ENCODE measurements at regions not wholly inside any gene's neighbourhood (a gene's known extent, or its start where the extent isn't known, plus 50 kb on each side); places are given as distances from the start of the nearest gene placed in this dataset.
"Not testable (repeated sequence)": the region's sequence is repeated elsewhere in the genome, so short reads cannot be mapped to it uniquely, and the experiment has no call there.

DNA sequence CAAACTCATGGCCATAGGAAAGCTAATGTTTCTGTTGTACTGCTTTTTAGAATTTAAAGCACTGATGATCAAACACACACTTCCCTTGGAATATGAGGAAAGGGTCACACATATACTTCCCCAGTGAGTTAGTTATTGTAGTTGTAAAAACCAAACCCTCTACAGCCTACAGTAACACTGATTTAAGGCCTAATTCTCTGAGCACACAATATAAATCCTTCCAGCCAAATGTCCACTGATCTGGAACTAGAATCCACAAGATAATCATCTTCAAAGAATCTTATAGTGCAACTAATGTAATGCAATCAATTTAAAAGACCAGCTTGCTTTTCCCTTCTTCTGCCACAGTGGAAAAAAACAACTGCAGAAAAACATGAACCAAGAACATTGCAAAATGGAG, 219.3 kb downstream of the CAAP1 start:
- Histone ChIP-seq H3K27me3 (ENCODE audit: low read depth) (no peaks in the 10 kb centered on the region), H3K4me3 (no peak overlapping the region), H3K9me3 (no peaks in the 10 kb centered on the region; the same call in 1 of the 2 replicates), H3K4me1 (peaks cover 24% of the 10 kb centered on the region), H3K36me3 (replicated peaks) (no peaks in the 10 kb centered on the region)
- DNase-seq (ENCODE audit: low spot score in 2 of 2) = no peak
- in situ Hi-C loops (cut with MboI; ENCODE audit: low sequenced_read_pairs) = no loop called here

GRCh38 chr9:26669701-26670670, 222.6 kb downstream of the CAAP1 start:
- no peaks in the 10 kb centered on the region for H3K27me3 ChIP-seq (ENCODE audit: low read depth)
- DNase-seq (ENCODE audit: low spot score in 2 of 2) = peak; percentile 37 to 96
- peaks cover 20% of the 10 kb centered on the region for H3K4me1 ChIP-seq
- in situ Hi-C loops (cut with MboI; ENCODE audit: low sequenced_read_pairs) = no loop called here
- no peaks in the 10 kb centered on the region for H3K9me3 ChIP-seq
- H3K4me3 ChIP-seq = no peak overlapping the region
- no peaks in the 10 kb centered on the region for H3K36me3 ChIP-seq (replicated peaks)

- no peaks in the 10 kb centered on the region for H3K36me3 ChIP-seq (replicated peaks)
- in situ Hi-C loops (cut with MboI; ENCODE audit: low sequenced_read_pairs) = no loop called here
Observed at GRCh38 chr9:26667882-26668281, 224.7 kb downstream of the CAAP1 start.

GRCh38 chr9:26665666-26666065, 226.9 kb downstream of the CAAP1 start:
- no peaks in the 10 kb centered on the region for H3K9me3 ChIP-seq

More at GRCh38 chr9:26667882-26668281, 224.7 kb downstream of the CAAP1 start:
- Histone ChIP-seq H3K4me3 (no peak overlapping the region), H3K27me3 (ENCODE audit: low read depth) (no peaks in the 10 kb centered on the region), H3K4me1 (peaks cover 20% of the 10 kb centered on the region), H3K9me3 (no peaks in the 10 kb centered on the region)
- DNase-seq (ENCODE audit: low spot score in 2 of 2) = no peak

DNA sequence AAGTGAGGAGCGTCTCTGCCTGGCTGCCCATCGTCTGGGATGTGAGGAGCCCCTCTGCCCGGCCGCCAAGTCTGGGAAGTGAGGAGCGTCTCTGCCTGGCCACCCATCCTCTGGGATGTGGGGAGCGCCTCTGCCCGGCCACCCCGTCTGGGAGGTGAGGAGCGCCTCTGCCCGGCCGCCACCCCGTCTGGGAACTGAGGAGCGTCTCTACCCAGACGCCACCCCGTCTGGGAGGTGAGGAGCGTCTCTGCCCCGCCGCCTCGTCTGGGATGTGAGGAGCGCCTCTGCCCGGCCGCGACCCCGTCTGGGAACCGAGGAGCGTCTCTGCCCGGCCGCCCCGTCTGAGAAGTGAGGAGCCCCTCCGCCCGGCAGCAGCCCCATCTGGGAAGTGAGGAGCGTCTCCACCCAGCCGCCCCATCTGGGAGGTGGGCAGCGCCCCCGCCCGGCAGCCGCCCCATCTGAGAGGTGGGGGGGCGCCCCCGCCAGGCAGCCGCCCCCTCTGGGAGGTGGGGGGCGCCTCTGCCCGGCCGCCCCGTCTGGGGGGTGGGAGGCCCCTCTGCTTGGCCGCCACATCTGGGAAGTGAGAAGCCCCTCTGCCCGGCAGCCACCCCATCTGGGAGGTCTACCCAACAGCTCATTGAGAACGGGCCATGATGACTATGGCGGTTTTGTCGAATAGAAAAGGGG, 228.4 kb downstream of the CAAP1 start:
- H3K27me3 ChIP-seq (ENCODE audit: low read depth); H3K9me3 ChIP-seq; H3K4me3 ChIP-seq; in situ Hi-C loops (cut with MboI; ENCODE audit: low sequenced_read_pairs); H3K4me1 ChIP-seq; H3K36me3 ChIP-seq (replicated peaks); DNase-seq (ENCODE audit: low spot score in 2 of 2): not testable (repeated sequence)

More at GRCh38 chr9:26665666-26666065, 226.9 kb downstream of the CAAP1 start:
- no peaks in the 10 kb centered on the region for H3K27me3 ChIP-seq (ENCODE audit: low read depth)
- DNase-seq (ENCODE audit: low spot score in 2 of 2) = no peak
- no peak overlapping the region for H3K4me3 ChIP-seq
- H3K4me1 ChIP-seq = peaks cover 17% of the 10 kb centered on the region
- in situ Hi-C loops (cut with MboI; ENCODE audit: low sequenced_read_pairs) = no loop called here
- H3K36me3 ChIP-seq (replicated peaks) = no peaks in the 10 kb centered on the region

GRCh38 chr9:26662476-26662875, 230.1 kb downstream of the CAAP1 start:
- Histone ChIP-seq H3K4me1 (no peaks in the 10 kb centered on the region), H3K36me3 (replicated peaks) (no peaks in the 10 kb centered on the region), H3K9me3 (no peaks in the 10 kb centered on the region), H3K27me3 (ENCODE audit: low read depth) (no peaks in the 10 kb centered on the region), H3K4me3 (no peak overlapping the region)
- in situ Hi-C loops (cut with MboI; ENCODE audit: low sequenced_read_pairs) = no loop called here
- DNase-seq (ENCODE audit: low spot score in 2 of 2) = no peak

- no peak for DNase-seq (ENCODE audit: low spot score in 2 of 2)
- Histone ChIP-seq H3K36me3 (replicated peaks) (no peaks in the 10 kb centered on the region), H3K4me3 (no peak overlapping the region), H3K9me3 (no peaks in the 10 kb centered on the region), H3K4me1 (peaks cover 11% of the 10 kb centered on the region), H3K27me3 (ENCODE audit: low read depth) (no peaks in the 10 kb centered on the region)
- in situ Hi-C loops (cut with MboI; ENCODE audit: low sequenced_read_pairs) = no loop called here
Observed at GRCh38 chr9:26658476-26658875, 234.1 kb downstream of the CAAP1 start.

DNA sequence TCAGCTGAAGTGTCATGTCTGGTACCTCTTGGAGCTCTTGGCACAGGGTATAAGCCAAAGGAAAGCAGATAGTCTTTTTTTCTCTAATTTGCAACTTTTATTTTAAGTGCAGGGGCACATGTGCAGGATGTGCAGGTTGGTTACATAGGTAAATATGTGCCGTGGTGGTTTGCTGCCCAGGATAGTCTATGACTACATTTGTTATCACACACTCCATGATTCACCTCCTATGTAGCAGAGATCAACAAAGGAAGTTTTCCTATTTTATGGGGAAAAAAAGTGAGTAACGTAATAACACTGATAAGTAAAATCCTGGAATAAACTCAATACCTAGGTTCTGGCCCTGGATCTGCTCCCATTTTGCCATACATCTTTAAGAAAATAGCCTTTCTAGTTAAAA, 234.6 kb downstream of the CAAP1 start:
- no peaks in the 10 kb centered on the region for H3K36me3 ChIP-seq (replicated peaks)
- H3K4me3 ChIP-seq = no peak overlapping the region
- H3K9me3 ChIP-seq = no peaks in the 10 kb centered on the region
- no peaks in the 10 kb centered on the region for H3K27me3 ChIP-seq (ENCODE audit: low read depth)
- in situ Hi-C loops (cut with MboI; ENCODE audit: low sequenced_read_pairs) = no loop called here
- peaks cover 11% of the 10 kb centered on the region for H3K4me1 ChIP-seq
- no peak for DNase-seq (ENCODE audit: low spot score in 2 of 2)

DNA sequence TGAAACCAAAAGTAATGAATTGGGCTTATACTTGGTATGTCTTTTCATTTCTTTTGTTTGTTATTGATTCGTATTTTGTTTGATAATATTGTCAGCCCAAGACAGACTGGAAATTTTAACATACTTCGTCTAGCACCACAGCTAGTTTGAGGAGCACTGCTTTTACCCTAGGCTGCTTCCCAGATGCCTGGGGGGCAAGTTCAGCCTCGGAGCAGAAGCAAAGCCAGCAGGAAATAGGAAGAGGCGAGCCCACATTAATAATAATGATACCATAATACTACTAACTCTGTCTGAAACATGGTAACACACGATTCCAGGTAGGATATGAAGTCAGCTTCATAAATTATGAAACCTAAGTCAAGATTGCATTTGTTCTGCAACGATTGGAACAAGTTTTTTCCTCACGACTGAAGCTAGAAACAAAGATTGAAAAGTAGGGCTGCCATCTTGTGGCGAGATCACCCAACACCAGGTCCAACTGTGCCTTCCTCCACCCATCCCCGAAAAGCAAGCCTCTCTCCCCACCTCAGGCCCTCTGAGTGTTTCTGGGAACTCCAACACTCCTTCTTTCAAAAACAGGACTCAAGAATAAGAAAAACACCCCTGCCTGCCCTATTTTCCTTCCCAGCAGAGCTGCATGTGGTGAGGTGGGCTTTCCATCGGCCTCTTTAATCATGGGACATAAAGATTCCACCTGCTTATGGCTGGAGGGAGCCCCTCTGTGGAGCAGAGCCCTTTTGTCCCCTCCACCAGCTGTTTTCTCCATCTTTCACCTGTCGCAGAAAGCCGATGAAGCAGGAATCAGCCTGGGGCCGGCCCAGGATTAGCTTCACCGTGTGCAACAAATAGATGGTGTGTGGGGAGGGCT, 236.4 kb downstream of the CAAP1 start:
- in situ Hi-C loops (cut with MboI; ENCODE audit: low sequenced_read_pairs) = no loop called here
- Histone ChIP-seq H3K36me3 (replicated peaks) (no peaks in the 10 kb centered on the region), H3K4me1 (peaks cover 11% of the 10 kb centered on the region), H3K4me3 (no peak overlapping the region), H3K9me3 (no peaks in the 10 kb centered on the region), H3K27me3 (ENCODE audit: low read depth) (no peaks in the 10 kb centered on the region)
- DNase-seq (ENCODE audit: low spot score in 2 of 2) = peak; percentile 64 to 71

DNA sequence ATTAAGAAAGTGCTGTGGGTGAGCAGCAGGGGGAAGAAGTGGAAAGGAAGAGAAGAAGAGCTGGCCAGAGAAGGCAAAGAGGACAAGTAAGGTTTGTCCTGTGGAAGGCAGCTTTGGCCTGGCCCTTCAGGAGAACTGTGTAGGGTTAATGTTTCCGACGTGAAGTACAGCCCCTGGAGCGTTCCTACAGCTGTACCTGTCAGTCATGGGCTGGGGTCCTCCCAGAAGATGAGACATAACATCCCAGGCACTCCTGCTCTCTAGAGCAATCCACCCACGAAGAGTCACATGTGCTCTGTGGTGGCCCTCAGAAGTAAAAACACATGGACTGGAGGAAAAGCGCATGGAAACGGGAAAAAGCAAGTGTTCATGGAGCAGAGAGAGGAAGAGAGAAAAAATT, 237.4 kb downstream of the CAAP1 start:
- Histone ChIP-seq H3K27me3 (ENCODE audit: low read depth) (no peaks in the 10 kb centered on the region), H3K36me3 (replicated peaks) (no peaks in the 10 kb centered on the region), H3K4me1 (peaks cover 11% of the 10 kb centered on the region), H3K9me3 (no peaks in the 10 kb centered on the region), H3K4me3 (no peak overlapping the region)
- in situ Hi-C loops (cut with MboI; ENCODE audit: low sequenced_read_pairs) = no loop called here
- no peak for DNase-seq (ENCODE audit: low spot score in 2 of 2)

GRCh38 chr9:26650325-26650724, 242.3 kb downstream of the CAAP1 start:
- Histone ChIP-seq H3K9me3 (no peaks in the 10 kb centered on the region), H3K36me3 (replicated peaks) (no peaks in the 10 kb centered on the region), H3K4me3 (no peak overlapping the region), H3K27me3 (ENCODE audit: low read depth) (no peaks in the 10 kb centered on the region), H3K4me1 (no peaks in the 10 kb centered on the region)
- in situ Hi-C loops (cut with MboI; ENCODE audit: low sequenced_read_pairs) = no loop called here
- DNase-seq (ENCODE audit: low spot score in 2 of 2) = no peak

DNA sequence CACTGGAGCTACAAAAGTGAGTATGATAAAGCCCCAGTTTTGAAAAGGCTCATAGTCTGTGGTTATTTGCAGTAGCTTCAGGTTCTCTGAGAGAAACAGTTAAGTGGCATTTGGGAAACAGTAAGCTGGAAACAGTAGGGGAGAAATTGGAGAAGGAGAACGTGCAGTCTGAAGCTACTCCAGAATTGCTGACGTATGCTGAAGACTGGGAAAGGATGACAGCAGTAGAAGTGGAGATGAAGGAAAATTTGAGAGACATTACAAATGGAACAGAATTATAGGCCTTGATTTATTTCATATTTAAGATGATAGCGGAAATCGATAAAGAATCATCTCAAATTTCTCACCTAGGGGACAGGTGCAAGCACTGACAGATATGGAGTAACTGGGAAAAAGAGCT, 248.8 kb downstream of the CAAP1 start:
- in situ Hi-C loops (cut with MboI; ENCODE audit: low sequenced_read_pairs) = loop anchor here (25.0 kb wide), 1 partner anchor 682 kb away; no protein-coding TSS in a partner anchor
- Histone ChIP-seq H3K27me3 (ENCODE audit: low read depth) (no peaks in the 10 kb centered on the region), H3K36me3 (replicated peaks) (no peaks in the 10 kb centered on the region), H3K9me3 (no peaks in the 10 kb centered on the region), H3K4me3 (no peak overlapping the region), H3K4me1 (no peaks in the 10 kb centered on the region)
- DNase-seq (ENCODE audit: low spot score in 2 of 2) = no peak

- Histone ChIP-seq H3K4me3 (no peak overlapping the region), H3K36me3 (replicated peaks) (no peaks in the 10 kb centered on the region), H3K4me1 (peaks cover 15% of the 10 kb centered on the region), H3K27me3 (ENCODE audit: low read depth) (no peaks in the 10 kb centered on the region), H3K9me3 (no peaks in the 10 kb centered on the region)
- in situ Hi-C loops (cut with MboI; ENCODE audit: low sequenced_read_pairs) = loop anchor here (25.0 kb wide), 1 partner anchor 677 kb away; no protein-coding TSS in a partner anchor
- no peak for DNase-seq (ENCODE audit: low spot score in 2 of 2)
Observed at GRCh38 chr9:26639761-26640160, 252.8 kb downstream of the CAAP1 start.
